PC-3 (cell line): ENCODE measurements at regions not wholly inside any gene's neighbourhood (a gene's known extent, or its start where the extent isn't known, plus 50 kb on each side); places are given as distances from the start of the nearest gene placed in this dataset.

Experiments used
- CTCF ChIP-seq: fragments of 300-600 bp; sonication (generic); conservative IDR thresholded peaks from 2 replicates; pipeline ENCODE4 v1.5.1; 2017; ENCODE audit warnings: antibody characterized with exemption, low read depth, mild to moderate bottlenecking, low read length
- EZH2 ChIP-seq: fragments of 300-600 bp; sonication (generic); IDR thresholded peaks from one replicate; pipeline ENCODE4 v1.6.1; 2017; ENCODE audit warnings: antibody characterized with exemption, mild to moderate bottlenecking, low read length; ENCODE audit not compliant: unreplicated experiment
- EZH2phosphoT487 ChIP-seq: fragments of 300-600 bp; sonication (generic); IDR thresholded peaks from 2 replicates; pipeline ENCODE4 v1.6.1; 2018; ENCODE audit warnings: mild to moderate bottlenecking, antibody characterized with exemption, low read length, borderline replicate concordance

- TF ChIP-seq CTCF (no peak), EZH2phosphoT487 (no peak), EZH2 (no peak)
Observed at GRCh38 chr3:31290046-31290445, 242.7 kb upstream of the STT3B start.
